ENCODE measurements at regions not wholly inside any gene's neighbourhood (a gene's known extent, or its start where the extent isn't known, plus 50 kb on each side); places are given as distances from the start of the nearest gene placed in this dataset.
A peak's percentile ranks its signal among the peaks of the same experiment; 100 is the strongest.

DNA sequence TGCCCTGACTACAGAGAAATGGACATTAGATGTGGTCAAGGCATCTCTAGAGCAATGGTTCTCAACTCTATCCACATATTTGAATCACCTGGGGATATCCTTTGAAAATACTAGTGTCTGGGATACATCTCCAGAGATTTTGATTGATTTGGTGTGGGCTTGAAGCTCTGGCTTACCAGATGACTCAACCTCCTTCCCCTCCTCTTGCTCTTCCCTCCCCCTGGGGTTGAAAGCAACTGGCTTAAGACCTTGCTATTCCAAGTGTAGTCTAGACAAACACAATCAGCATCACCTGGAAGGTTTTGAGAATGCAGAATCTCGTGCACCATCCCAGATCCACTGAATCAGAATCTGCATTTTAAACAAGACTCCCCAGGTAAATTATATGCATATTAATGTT lies 183.8 kb downstream of the DAD1 start:
- no peak for DNase-seq
- in situ Hi-C loops (cut with HindIII; ENCODE audit: low pct_ligation_motif_present, low pct_unique_long_range_greater_than_20kb, low sequenced_read_pairs): no loop called here

DNA sequence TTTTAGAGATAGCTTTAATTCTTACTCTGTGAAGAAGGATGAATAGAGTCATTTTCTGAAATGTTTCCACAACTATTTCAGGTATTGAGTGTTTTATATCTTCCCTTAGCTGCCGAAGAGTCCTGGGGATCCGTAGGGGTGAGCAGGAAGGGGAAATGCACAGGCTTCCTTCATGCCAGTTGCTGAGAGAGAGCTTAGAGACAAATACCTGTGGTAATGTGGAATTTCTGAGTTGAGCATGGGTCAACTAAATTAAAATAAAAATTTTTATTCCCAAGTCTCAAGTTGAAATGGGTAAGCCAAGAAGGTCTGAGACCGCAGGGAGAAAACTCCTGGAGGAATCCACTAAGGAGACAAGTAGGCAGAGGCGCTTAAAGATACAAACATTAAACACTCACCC lies 185.7 kb downstream of the DAD1 start:
- in situ Hi-C loops (cut with HindIII; ENCODE audit: low pct_ligation_motif_present, low pct_unique_long_range_greater_than_20kb, low sequenced_read_pairs): no loop called here
- DNase-seq: no peak

DNA sequence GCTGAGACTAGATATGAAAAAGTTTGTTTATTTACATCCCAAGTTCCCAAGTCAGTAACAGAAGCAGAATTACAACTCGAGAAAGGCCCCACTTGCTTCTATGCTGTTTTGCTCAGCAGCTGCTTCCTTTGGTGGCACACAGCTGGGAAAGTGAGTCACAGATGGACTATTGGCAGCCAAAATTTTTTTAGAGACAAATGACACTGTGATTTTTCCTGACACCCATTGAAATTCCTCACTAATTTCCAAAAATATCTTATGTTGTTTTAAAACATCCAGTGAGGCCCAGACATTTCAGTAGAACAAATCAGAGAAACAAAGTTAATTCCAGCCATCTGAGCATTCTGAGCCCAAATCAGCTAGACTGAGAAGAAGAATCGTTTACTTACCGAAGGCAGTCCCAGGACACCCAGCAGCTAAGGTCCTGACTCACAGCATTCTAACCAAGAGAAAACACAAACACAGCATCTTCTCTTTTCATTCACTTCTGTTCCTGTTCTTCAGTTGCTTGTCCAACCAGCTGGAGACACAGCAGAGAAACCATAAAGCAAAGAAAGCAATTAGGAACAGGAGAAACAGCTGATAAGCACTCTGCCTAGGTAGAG lies 188.3 kb downstream of the DAD1 start:
- in situ Hi-C loops (cut with HindIII; ENCODE audit: low pct_ligation_motif_present, low pct_unique_long_range_greater_than_20kb, low sequenced_read_pairs): no loop called here
- DNase-seq: no peak

DNA sequence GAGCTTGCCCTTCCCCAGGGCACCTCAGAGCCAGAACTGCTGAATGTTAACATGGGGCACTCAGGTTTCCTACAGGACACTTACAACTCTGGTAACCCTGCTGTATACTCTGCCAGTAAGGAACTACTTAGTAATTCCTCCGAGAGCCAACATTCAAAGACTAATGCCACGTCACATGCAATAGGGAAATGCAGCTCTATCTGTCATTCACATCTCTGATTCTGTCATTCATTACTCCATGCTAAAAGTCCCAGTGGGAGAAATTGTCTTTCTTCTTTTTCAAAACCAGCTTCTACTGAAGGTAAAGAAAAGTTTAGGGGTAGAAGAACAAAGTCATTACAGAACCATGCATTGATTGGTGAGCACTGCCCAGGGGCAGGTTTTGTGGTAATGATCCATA lies 189.2 kb downstream of the DAD1 start:
- no peak for DNase-seq
- in situ Hi-C loops (cut with HindIII; ENCODE audit: low pct_ligation_motif_present, low pct_unique_long_range_greater_than_20kb, low sequenced_read_pairs): no loop called here

DNA sequence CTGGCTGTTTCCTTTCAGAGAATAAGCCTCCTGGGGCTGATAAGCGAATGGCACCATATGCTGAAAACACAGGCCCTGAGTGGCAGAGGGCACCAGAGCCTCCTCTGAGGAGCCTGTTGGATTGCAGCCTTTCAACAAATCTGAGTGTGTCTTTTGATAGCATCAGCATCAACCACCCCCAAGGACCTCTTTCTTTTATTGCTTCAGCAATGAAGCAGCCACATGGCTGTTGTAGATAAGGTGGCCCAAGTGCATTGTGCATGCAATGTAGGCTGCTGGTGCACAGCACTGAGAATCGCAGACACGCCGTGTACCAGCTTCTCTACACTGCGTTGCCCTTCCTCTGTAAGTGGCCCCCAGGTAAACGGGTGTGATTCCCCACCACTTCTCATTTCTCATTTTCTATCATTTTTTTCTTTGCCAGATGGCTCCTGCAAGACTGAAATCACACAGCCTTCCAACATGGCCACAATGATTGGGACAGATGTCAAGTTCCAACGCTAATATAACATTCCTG lies 191.7 kb downstream of the DAD1 start:
- in situ Hi-C loops (cut with HindIII; ENCODE audit: low pct_ligation_motif_present, low pct_unique_long_range_greater_than_20kb, low sequenced_read_pairs): no loop called here

DNA sequence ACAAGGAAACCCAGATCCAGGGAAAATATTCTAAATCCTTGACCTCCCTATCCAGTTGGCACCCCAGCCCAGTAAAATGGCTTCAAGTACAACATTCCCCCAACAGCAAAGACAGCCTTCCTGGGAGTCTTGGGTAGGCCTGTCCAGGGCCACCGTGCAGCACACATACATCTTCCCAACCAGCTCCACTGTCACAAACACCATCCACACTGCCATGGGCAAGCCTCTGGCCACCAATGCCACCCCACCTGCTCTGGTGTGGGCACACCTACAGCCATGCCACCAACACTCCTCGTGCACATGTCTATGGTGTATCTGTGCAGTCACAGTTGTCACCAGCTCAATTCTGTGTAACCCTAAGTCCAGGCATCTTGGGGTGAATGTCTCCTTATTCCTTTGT lies 193.2 kb downstream of the DAD1 start:
- in situ Hi-C loops (cut with HindIII; ENCODE audit: low pct_ligation_motif_present, low pct_unique_long_range_greater_than_20kb, low sequenced_read_pairs): no loop called here
- no peak for DNase-seq

More for the DNA sequence above, 191.7 kb downstream of the DAD1 start:
- DNase-seq: no peak

DNA sequence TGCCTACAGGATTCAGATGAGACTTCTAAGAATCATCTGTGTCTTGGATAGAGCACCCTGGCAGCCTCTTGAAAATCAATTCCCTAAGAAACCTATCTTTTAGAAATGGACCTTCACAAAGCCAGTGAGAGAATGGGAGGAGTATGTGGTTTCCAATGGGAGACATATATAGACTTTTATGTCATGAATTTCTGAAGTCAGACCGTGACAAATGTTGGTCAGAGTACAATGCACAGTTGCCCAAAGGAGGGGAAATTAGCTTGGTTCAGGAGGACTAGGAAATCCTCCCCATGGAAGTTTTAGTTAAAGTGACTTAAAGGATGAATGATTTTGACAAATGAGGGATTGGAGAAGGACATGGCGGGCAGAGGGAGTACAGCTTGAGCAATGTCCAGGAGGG lies 194.4 kb downstream of the DAD1 start:
- no peak for DNase-seq
- in situ Hi-C loops (cut with HindIII; ENCODE audit: low pct_ligation_motif_present, low pct_unique_long_range_greater_than_20kb, low sequenced_read_pairs): no loop called here

DNA sequence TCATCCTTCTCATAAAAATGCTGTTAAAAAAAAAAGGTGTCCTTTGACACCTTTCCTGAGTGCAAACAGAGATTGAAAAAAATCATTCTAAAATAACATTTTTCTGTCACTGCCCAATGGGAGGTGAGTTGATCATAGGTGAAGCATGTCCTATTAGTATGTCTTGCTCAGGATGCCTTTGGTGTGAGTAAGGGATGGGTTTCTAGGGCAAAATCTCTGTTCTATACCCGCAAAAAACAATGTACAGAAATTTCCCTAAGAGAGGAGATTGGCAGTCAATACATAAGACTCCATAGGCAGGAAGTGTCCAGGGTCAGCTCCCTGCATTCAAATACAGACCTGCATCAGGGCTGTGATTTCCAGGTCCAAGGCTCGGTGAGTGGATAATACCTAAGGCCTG lies 195.2 kb downstream of the DAD1 start:
- DNase-seq: no peak
- in situ Hi-C loops (cut with HindIII; ENCODE audit: low pct_ligation_motif_present, low pct_unique_long_range_greater_than_20kb, low sequenced_read_pairs): no loop called here

DNA sequence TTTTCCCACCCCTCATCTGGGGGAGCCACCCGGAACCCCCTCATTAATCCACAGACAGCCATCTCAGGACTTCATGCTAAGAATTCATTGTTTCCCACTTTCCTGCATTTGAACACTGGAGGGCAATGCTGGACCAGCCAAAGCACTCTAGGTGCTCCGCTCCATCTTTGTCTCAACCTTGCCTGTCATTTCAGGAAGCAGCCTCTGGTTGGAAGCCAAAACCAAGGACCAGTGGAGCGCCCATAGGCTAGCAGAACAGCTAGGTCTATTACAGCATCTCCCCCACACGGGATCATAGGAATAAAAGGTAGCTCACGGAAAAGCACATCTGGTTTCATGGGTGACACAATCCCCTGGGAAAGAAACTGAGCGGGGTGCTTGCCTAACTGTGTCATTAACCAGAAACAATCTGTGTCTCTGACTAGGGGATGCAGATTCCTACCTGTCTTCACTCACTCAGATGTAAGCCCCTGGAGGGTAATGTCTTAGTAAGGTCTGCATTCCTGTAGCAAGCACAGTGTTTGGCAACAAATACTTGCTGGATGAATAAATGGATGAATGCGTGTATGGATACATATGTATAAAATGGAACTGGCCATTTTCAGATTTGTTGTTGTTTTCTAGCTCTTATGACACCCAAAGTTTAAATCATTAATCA lies 197.0 kb downstream of the DAD1 start:
- in situ Hi-C loops (cut with HindIII; ENCODE audit: low pct_ligation_motif_present, low pct_unique_long_range_greater_than_20kb, low sequenced_read_pairs): no loop called here

DNA sequence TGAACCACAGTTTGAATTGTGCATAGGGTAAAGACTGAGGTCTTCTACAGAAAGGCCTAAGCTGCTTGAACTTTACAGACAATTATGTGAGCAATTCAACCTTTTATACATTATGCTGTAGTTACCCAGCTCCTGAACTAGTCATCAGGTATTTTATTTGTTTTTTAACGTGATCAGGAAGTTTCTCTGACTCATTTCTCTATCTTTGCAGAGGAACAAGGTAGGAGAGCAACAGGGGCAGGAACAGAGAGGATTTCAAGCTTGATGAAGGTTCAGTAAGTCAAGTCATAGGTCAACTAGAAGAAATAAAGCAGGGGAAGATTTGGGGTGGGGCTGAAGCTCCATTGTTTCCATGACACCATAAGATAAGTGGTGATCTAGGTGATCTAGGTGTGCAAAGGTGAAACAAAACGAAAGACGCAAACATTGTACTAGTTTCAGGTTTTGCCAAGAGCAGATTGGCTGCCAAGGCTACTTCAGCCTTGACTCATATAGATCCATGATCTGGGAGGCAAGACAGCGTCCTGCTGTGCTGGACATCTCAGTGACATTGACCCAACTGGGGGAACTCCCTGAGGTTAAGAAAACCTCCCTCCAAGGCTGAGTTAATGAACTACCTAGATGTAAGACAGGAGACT lies 198.1 kb downstream of the DAD1 start:
- in situ Hi-C loops (cut with HindIII; ENCODE audit: low pct_ligation_motif_present, low pct_unique_long_range_greater_than_20kb, low sequenced_read_pairs): no loop called here
- DNase-seq: no peak

More for the DNA sequence above, 197.0 kb downstream of the DAD1 start:
- peak; percentile 59 for DNase-seq

DNA sequence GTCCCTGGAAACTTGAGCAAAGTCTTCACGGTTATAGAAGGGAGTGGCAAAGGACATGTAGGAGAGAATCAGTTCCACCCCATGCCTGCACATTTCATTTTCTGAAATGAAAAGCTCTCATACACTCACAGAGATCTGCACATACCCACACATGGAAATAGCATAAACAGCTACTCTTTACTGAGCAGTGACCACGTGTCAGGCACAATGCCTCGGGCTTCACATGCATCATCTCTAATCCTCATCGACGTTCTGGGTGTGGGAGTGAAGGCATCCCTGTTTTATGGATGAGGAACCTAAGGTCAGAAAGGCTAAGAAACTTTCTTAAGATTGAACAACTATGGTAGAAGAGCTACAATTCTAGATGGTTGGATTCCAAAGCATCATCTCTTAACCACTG lies 198.8 kb downstream of the DAD1 start:
- no peak for DNase-seq
- in situ Hi-C loops (cut with HindIII; ENCODE audit: low pct_ligation_motif_present, low pct_unique_long_range_greater_than_20kb, low sequenced_read_pairs): no loop called here

DNA sequence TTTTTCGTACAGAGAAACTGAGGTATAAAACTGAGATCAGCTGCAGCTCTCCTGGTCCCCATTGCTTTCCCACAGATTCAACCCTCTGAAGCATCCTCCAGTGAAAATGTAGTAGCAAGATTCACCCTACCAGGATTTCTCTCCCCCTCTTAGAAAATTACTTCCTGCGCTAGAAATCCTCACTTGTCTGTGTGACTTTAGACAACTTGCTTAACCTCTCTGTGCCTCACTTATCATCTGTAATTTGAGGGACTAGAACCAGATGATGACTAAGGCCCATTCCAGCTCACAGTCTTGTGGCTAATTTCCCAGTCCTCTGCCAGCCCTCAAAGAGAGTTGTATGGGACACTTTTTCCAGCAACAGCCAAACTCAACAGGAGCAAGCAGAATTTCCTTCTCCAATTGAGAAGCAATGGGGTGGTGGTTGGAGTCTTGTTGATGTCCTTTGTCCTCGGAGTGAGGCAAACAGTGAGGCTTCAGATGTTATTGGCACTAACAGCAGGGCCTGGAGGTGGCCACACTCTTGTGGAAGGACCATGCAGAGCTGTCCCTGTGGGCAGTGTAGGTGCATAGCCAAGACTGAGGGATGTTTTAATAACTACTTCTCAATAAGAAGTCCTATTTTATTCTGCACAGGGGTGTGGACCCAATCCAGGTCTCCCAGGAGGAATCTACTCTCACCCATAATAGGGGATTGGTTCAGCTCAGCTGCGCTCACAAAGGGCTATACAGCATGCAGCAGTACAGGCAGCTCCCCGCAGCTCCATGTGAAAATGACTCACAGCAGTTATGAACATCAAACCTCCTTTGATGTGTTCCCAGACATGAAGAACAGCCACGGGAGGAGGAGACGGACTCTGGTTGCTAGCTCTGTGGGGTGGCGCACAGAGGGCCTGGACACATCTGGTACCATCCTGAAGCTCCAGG lies 200.1 kb downstream of the DAD1 start:
- in situ Hi-C loops (cut with HindIII; ENCODE audit: low pct_ligation_motif_present, low pct_unique_long_range_greater_than_20kb, low sequenced_read_pairs): no loop called here
- DNase-seq: no peak

DNA sequence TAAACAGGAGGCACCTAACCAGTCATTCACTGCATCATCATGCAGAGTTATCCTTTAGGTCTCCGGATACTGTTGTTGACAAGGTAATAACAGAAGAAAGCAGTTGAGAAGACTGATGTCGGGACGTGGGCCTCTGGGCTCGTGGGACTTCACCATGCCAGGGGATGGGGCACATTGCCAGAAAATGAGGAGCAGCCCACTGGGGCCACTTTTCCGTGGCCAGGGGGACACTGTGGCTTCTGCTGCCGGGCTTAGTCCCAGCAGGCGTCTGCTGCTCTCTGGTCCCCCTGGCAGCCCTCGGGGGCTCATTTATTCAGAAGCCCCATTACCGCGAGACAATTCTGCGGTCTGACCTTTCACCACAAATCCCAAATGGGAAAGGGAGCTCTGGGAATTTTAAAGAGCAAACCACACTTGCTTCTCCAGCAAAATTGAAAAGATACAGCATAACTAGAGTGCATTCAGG lies 201.2 kb downstream of the DAD1 start:
- no peak for DNase-seq
- in situ Hi-C loops (cut with HindIII; ENCODE audit: low pct_ligation_motif_present, low pct_unique_long_range_greater_than_20kb, low sequenced_read_pairs): no loop called here

DNA sequence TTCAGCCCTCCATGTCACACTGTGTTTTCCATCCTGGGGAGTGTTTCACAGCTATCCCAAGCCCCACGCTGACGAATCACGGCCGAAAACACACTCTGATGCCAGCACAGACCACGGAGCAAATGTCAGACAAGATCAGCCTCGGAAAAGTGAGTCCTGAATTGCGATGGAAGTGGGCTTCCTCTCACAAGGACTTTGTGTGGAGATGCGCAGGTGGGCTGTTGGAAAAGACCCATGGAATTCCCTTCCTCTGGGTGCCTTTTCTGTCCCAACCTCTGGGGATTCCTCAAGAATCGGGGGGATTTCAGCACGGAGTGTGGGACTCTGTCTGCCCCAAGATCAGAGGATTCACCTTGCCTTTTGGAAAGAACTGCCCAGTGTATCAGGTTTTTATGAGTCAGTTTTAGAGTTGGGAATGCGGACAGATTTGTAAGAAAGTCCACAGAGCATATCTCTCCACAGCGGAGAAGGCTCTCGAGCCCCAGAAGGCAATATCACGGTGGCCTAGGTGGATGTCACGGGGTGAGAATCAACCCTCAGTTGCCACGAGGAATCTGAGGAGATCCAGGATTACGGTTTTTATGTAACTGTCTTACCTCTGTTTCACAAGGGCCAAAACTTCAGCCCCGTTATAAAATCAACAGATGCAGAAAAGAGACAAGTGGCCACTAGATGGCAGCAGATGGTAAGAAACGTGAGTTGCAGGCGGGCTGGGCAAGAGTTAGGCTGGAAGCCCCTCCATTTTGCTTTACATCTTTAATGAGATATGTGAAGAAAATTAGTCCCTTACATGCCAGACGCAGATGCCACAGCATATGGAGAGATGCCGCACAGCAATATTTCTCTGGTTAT lies 201.9 kb downstream of the DAD1 start:
- peak; percentile 58 for DNase-seq
- in situ Hi-C loops (cut with HindIII; ENCODE audit: low pct_ligation_motif_present, low pct_unique_long_range_greater_than_20kb, low sequenced_read_pairs): no loop called here

DNA sequence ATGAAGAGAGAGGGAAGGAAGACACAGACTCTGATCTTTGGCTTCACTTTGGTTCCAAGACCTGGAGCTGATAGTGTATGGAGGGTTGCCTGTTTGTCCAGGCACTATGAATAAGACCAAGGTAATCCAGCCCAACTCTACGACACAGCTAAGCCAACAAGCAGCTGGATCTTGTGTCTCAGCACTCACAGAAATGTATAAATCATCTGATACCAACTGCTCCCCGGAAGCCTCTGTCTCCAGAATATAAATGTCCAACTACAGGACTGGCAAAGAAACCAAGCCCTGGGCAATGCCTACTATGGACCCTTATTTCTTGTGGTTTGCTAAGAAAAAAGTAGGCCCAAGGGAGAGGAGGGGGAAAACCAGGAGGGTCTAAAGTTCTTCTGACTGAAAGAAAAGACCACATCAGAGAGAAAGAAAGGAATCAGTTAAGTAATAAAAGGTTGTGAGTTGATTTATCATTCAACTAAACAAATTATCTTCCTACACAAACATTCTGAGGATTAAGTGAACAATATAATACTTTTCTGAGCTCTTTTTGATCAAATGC lies 204.0 kb downstream of the DAD1 start:
- in situ Hi-C loops (cut with HindIII; ENCODE audit: low pct_ligation_motif_present, low pct_unique_long_range_greater_than_20kb, low sequenced_read_pairs): no loop called here
- no peak for DNase-seq

DNA sequence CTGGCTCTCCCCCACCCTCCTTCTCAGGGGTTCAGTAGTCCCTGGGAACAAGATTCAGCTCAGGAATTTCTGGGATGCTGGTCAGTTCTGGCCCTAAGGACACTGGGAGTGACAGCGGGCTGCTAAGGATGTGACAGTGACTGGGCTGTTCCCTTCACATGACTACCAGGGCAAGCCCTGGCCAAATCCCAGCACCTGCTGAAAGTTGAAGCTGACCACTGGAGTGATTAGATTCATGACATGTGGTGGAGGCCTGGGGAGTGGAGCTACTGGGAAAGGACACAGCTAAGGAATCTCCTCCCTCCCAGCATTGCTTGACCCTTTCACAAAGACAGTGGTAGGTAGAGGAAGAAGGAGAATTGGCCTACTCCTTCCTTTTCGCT lies 204.9 kb downstream of the DAD1 start:
- in situ Hi-C loops (cut with HindIII; ENCODE audit: low pct_ligation_motif_present, low pct_unique_long_range_greater_than_20kb, low sequenced_read_pairs): no loop called here
- DNase-seq: no peak

DNA sequence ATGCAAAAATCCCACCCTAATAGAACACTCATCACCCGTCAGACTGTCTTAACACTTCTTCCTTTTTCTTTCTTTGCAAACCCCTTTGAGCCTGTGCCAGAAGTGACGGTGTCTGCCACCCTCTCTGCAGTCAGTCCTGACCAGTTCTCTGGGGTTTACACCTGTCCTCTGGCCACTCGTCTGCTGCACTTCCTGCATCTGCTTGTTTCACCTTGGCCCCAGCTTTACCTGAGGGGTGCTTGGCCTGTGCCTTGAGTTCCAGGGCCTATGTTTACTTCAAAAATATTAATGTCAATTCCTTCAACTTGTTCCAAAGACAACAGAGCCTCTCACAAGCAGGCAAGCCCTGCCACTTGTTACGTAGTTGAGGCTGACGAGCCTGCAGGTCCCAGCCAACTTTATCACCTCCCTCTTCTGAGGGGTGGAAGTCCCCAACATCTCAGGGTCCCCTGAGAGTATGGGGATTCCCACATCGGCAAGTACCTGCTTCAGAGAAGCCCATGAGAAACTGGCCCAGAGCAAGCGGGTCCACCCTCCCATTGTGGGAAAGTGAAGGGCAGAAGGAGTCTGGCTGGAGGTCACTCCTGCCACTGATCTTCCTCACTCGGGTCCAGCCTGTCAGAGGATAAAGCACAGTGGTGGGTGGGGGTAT lies 205.4 kb downstream of the DAD1 start:
- no peak for DNase-seq
- in situ Hi-C loops (cut with HindIII; ENCODE audit: low pct_ligation_motif_present, low pct_unique_long_range_greater_than_20kb, low sequenced_read_pairs): no loop called here
